K562 (cell line): ENCODE measurements at regions not wholly inside any gene's neighbourhood (a gene's known extent, or its start where the extent isn't known, plus 50 kb on each side); places are given as distances from the start of the nearest gene placed in this dataset.

Source experiments
- FOSL1 ChIP-seq: fragments of 200-800 bp; sonication (Bioruptor generic); conservative IDR thresholded peaks from 2 replicates; pipeline ENCODE4 v1.6.1; 2016; ENCODE audit warnings: missing genetic modification characterization, missing compliant biosample characterization
- JUND ChIP-seq, 2 experiments: IDR thresholded peaks; 2 replicates in 1 of 2; 3 replicates in 1 of 2; pipeline ENCODE4 v1.6.1; 2011; ENCODE audit warnings: borderline replicate concordance in 2 of 2, low read depth in 2 of 2, low read length in 2 of 2, improper control_type of control experiment in 1 of 2, missing biosample characterization in 1 of 2, missing genetic modification characterization in 1 of 2, missing genetic modification reagents in 1 of 2
- REST ChIP-seq, 2 experiments: fragments of 450-650 bp; formaldehyde crosslinking in 1 of 2; IDR thresholded peaks; 2 replicates each; pipeline versions ENCODE4 v1.4.0 to v1.6.1; 2014 to 2020; ENCODE audit warnings: mild to moderate bottlenecking in 2 of 2, borderline replicate concordance in 1 of 2, low read depth in 1 of 2
- TAF7 ChIP-seq: fragments of 450-650 bp; IDR thresholded peaks from 2 replicates; pipeline ENCODE4 v1.6.1; 2016; ENCODE audit warnings: missing genetic modification characterization, missing compliant biosample characterization
- ZNF175 ChIP-seq: fragments of 200-800 bp; sonication (Bioruptor generic); IDR thresholded peaks from 2 replicates; pipeline ENCODE4 v1.6.1; 2016; ENCODE audit warnings: low read depth, mild to moderate bottlenecking, missing genetic modification characterization, missing compliant biosample characterization

DNA sequence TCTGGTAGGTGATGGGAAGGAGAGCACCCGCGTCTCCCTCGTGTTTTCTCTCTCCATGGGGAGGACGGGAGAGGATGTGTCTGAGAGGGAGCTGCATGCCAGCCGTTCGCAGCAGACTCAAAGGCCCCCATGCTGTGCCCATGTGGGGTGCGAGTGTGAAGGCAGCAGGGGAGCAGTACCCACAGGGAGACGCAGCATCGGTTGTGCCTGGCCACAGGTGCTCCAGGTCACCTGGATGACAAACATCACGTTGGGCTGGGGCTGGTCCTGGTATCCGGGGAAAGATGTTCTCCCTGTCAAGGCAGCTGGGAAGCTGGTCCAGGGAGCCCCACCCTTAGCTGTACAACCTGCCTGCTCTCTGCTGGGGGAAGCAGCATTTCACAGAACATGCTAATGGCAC lies 119.5 kb upstream of the SALL3 start:
- TF ChIP-seq ZNF175 (CRISPR knock-in tag) (no peak), JUND (IDR thresholded peaks at IDR 0.05; ENCODE audit: borderline replicate concordance, low read depth, low read length) (no peak), JUND (tag; IDR thresholded peaks at IDR 0.05; ENCODE audit: borderline replicate concordance, low read depth, low read length) (no peak), FOSL1 (tag) (no peak), TAF7 (tag) (no peak), REST (IDR thresholded peaks at IDR 0.05; ENCODE audit: borderline replicate concordance) (no peak), REST (CRISPR knock-in tag; IDR thresholded peaks at IDR 0.05; ENCODE audit: low read depth) (no peak)
